ENCODE measurements at regions not wholly inside any gene's neighbourhood (a gene's known extent, or its start where the extent isn't known, plus 50 kb on each side); places are given as distances from the start of the nearest gene placed in this dataset.

- TF ChIP-seq ZNF274 (IDR thresholded peaks at IDR 0.05; ENCODE audit: low read depth, low read length) (no peak), SUZ12 (IDR thresholded peaks at IDR 0.05; ENCODE audit: extremely low read depth, insufficient read depth, insufficient read length) (no peak)
Measured at GRCh38 chr2:14408695-14409094, 223.8 kb upstream of the LRATD1 start.

Measured in NT2/D1 (cell line).